H1 (cell line): ENCODE measurements at regions not wholly inside any gene's neighbourhood (a gene's known extent, or its start where the extent isn't known, plus 50 kb on each side); places are given as distances from the start of the nearest gene placed in this dataset.
A peak's percentile ranks its signal among the peaks of the same experiment; 100 is the strongest.

Experiments
- CTCF ChIA-PET: fragments of 300-600 bp; sonication (Branson Sonifier 250); formaldehyde crosslinking; loops from one replicate; lab custom pipeline; 2021; ENCODE audit not compliant: partially characterized antibody; lab: Charles Lee
- POLR2A ChIA-PET: fragments of 300-600 bp; sonication (Branson Sonifier 250); formaldehyde crosslinking; loops from one replicate; lab custom pipeline; 2021; ENCODE audit warnings: inconsistent platforms; ENCODE audit not compliant: partially characterized antibody; lab: Charles Lee
- DNase-seq, 2 experiments: peaks; one replicate each; pipeline versions ENCODE4 v3.0.0 to v3.0.0-alpha.2; 2010 to 2022; ENCODE audit warnings: low spot score in 2 of 2, low read depth in 1 of 2, mixed read lengths in 1 of 2
- FAIRE-seq: peaks from 2 replicates; lab custom pipeline; 2011; peaks lifted over from hg19 to GRCh38; lab: Jason Lieb, UNC
- H2AFZ ChIP-seq: 2 replicates; pipeline ENCODE4 v1.8.1; 2012; ENCODE audit warnings: low read length, inconsistent platforms
- H2AK5ac ChIP-seq: 2 replicates; pipeline ENCODE4 v1.6.1; 2013; ENCODE audit warnings: low read depth, low read length
- H2BK120ac ChIP-seq: replicated peaks from 2 replicates; pipeline ENCODE3; 2013; ENCODE audit warnings: low read depth, low read length, inconsistent platforms
- H2BK12ac ChIP-seq: 2 replicates; pipeline ENCODE4 v1.6.1; 2013; ENCODE audit warnings: low read depth, low read length
- H2BK15ac ChIP-seq: 2 replicates; pipeline ENCODE4 v1.6.1; 2013; ENCODE audit warnings: low read length
- H2BK20ac ChIP-seq: 2 replicates; pipeline ENCODE4 v1.6.1; 2013; ENCODE audit warnings: low read length
- H2BK5ac ChIP-seq: 2 replicates; pipeline ENCODE4 v1.6.1; 2013; ENCODE audit warnings: low read depth, low read length
- H3K14ac ChIP-seq: 2 replicates; pipeline ENCODE4 v1.6.1; 2013; ENCODE audit warnings: inconsistent platforms; ENCODE audit not compliant: insufficient read length
- H3K18ac ChIP-seq: 2 replicates; pipeline ENCODE4 v1.6.1; 2013; ENCODE audit warnings: low read length; ENCODE audit errors: extremely low read depth
- H3K23ac ChIP-seq: 2 replicates; pipeline ENCODE4 v1.6.1; 2013; ENCODE audit warnings: inconsistent platforms; ENCODE audit not compliant: insufficient read length
- H3K23me2 ChIP-seq: 2 replicates; pipeline ENCODE4 v1.6.1; 2013; ENCODE audit warnings: low read depth, low read length
- H3K27ac ChIP-seq: 2 replicates; pipeline ENCODE4 v1.6.1; 2011; ENCODE audit warnings: low read depth, low read length, inconsistent platforms
- H3K27me3 ChIP-seq, 4 experiments: replicated peaks in 1 of 4; 1 replicate in 1 of 4; 2 replicates in 3 of 4; pipeline versions ENCODE4 v1.6.1 to v1.8.1; 2011 to 2013; ENCODE audit warnings: low read length in 3 of 4, mild to moderate bottlenecking in 3 of 4, inconsistent platforms in 2 of 4, mixed read lengths in 2 of 4, moderate library complexity in 1 of 4; ENCODE audit not compliant: control insufficient read depth in 3 of 4, insufficient read depth in 3 of 4; ENCODE audit errors: extremely low read depth in 1 of 4
- H3K36me3 ChIP-seq, 4 experiments: 2 replicates each; pipeline versions ENCODE4 v1.6.1 to v1.8.1; 2011 to 2013; ENCODE audit warnings: mild to moderate bottlenecking in 4 of 4, low read length in 3 of 4, moderate library complexity in 2 of 4, control low read depth in 1 of 4, inconsistent platforms in 1 of 4; ENCODE audit not compliant: insufficient read depth in 4 of 4, control insufficient read depth in 2 of 4
- H3K4ac ChIP-seq: replicated peaks from 2 replicates; pipeline ENCODE3; 2013; ENCODE audit warnings: low read length, low read depth, mixed read lengths, inconsistent platforms; ENCODE audit not compliant: insufficient read length
- H3K4me1 ChIP-seq, 4 experiments: replicated peaks in 1 of 4; 1 replicate in 1 of 4; 2 replicates in 3 of 4; pipeline versions ENCODE4 v1.6.1 to v1.8.1; 2011 to 2013; ENCODE audit warnings: low read length in 3 of 4, inconsistent platforms in 2 of 4, mixed read lengths in 1 of 4; ENCODE audit not compliant: insufficient read depth in 4 of 4, control insufficient read depth in 3 of 4
- H3K4me2 ChIP-seq, 2 experiments: 2 replicates each; pipeline versions ENCODE4 v1.6.1 to v1.8.1; 2011 to 2013; ENCODE audit warnings: low read depth in 2 of 2, low read length in 2 of 2, control low read depth in 1 of 2, inconsistent platforms in 1 of 2, mild to moderate bottlenecking in 1 of 2; ENCODE audit not compliant: insufficient read depth in 1 of 2
- H3K4me3 ChIP-seq, 4 experiments: fragments of 200-600, 300-600 bp in 1 of 4; sonication (generic), shearing (Covaris generic), sonication (Bioruptor Twin) in 1 of 4; 2 replicates each; pipeline versions ENCODE4 v1.5.1 to v1.8.1; 2011 to 2016; ENCODE audit warnings: low read length in 4 of 4, low read depth in 3 of 4, control low read depth in 2 of 4, inconsistent platforms in 2 of 4, mild to moderate bottlenecking in 2 of 4, mixed read lengths in 1 of 4, moderate library complexity in 1 of 4; ENCODE audit not compliant: insufficient read depth in 2 of 4; ENCODE audit errors: extremely low read depth in 1 of 4
- H3K56ac ChIP-seq: replicated peaks from 2 replicates; pipeline ENCODE3; 2013; ENCODE audit warnings: low read depth, mild to moderate bottlenecking, mixed read lengths, low read length, inconsistent platforms; ENCODE audit not compliant: insufficient read length
- H3K79me1 ChIP-seq: 2 replicates; pipeline ENCODE4 v1.6.1; 2013; ENCODE audit warnings: low read depth, low read length, control low read depth
- H3K79me2 ChIP-seq, 2 experiments: 2 replicates each; pipeline versions ENCODE4 v1.6.1 to v1.8.1; 2012 to 2013; ENCODE audit warnings: low read length in 2 of 2, mild to moderate bottlenecking in 2 of 2, inconsistent platforms in 1 of 2; ENCODE audit not compliant: insufficient read depth in 2 of 2, control insufficient read depth in 1 of 2
- H3K9ac ChIP-seq, 4 experiments: replicated peaks in 1 of 4; 1 replicate in 1 of 4; 2 replicates in 3 of 4; pipeline versions ENCODE4 v1.6.1 to v1.8.1; 2011 to 2013; ENCODE audit warnings: low read depth in 3 of 4, low read length in 3 of 4, control low read depth in 2 of 4, mild to moderate bottlenecking in 2 of 4, moderate library complexity in 2 of 4, inconsistent platforms in 1 of 4; ENCODE audit errors: extremely low read depth in 1 of 4
- H3K9me3 ChIP-seq, 2 experiments: 2 replicates each; pipeline versions ENCODE4 v1.6.1 to v1.8.1; 2012 to 2013; ENCODE audit warnings: mild to moderate bottlenecking in 2 of 2, moderate library complexity in 2 of 2, control low read depth in 1 of 2, inconsistent platforms in 1 of 2, low read depth in 1 of 2, low read length in 1 of 2, mixed read lengths in 1 of 2; ENCODE audit not compliant: insufficient read depth in 2 of 2
- H4K20me1 ChIP-seq, 2 experiments: replicated peaks in 1 of 2; 2 replicates each; pipeline versions ENCODE3 to v1.8.1; 2011 to 2013; ENCODE audit warnings: inconsistent platforms in 2 of 2, low read length in 2 of 2, mild to moderate bottlenecking in 1 of 2; ENCODE audit not compliant: insufficient read depth in 2 of 2, control insufficient read depth in 1 of 2
- H4K5ac ChIP-seq: 2 replicates; pipeline ENCODE4 v1.6.1; 2013; ENCODE audit warnings: low read length, low read depth, mixed read lengths, inconsistent platforms; ENCODE audit not compliant: insufficient read length
- H4K8ac ChIP-seq: 2 replicates; pipeline ENCODE4 v1.8.0; 2013; ENCODE audit warnings: mild to moderate bottlenecking, moderate library complexity, low read length, inconsistent platforms; ENCODE audit not compliant: insufficient read depth; ENCODE audit errors: extremely low read depth
- H4K91ac ChIP-seq: replicated peaks from 2 replicates; pipeline ENCODE3; 2013; ENCODE audit warnings: low read length, mixed read lengths, inconsistent platforms; ENCODE audit not compliant: insufficient read length
- GTF2F1 ChIP-seq: IDR thresholded peaks from 2 replicates; pipeline ENCODE4 v1.6.1; 2012; ENCODE audit warnings: low read depth, low read length, improper control_type of control experiment, borderline replicate concordance
- MAFK ChIP-seq: IDR thresholded peaks from 2 replicates; pipeline ENCODE4 v1.6.1; 2012; ENCODE audit warnings: low read depth, mild to moderate bottlenecking, improper control_type of control experiment, low read length
- SIN3A ChIP-seq, 2 experiments: IDR thresholded peaks in 1 of 2; conservative IDR thresholded peaks in 1 of 2; 2 replicates each; pipeline ENCODE4 v1.6.1; 2011 to 2012; ENCODE audit warnings: low read length in 2 of 2, improper control_type of control experiment in 1 of 2, low read depth in 1 of 2, mild to moderate bottlenecking in 1 of 2
- SIRT6 ChIP-seq: IDR thresholded peaks from one replicate; pipeline ENCODE4 v1.7.1; 2012; ENCODE audit warnings: low read length, inconsistent platforms
- TEAD4 ChIP-seq: IDR thresholded peaks from 2 replicates; pipeline ENCODE4 v1.6.1; 2012; ENCODE audit warnings: low read depth, low read length, inconsistent platforms, mixed read lengths
- WGBS, 2 experiments: shearing (Covaris generic) in 1 of 2; methylation state at CpG; one replicate each; pipeline versions ENCODE4 v1.1.6 to v1.1.7; 2013 to 2015; ENCODE audit warnings: low lambda C conversion rate in 2 of 2, mixed read lengths in 2 of 2, inconsistent platforms in 1 of 2, low coverage in 1 of 2, missing lambda C conversion rate in 1 of 2; ENCODE audit not compliant: insufficient replicate concordance in 2 of 2, insufficient coverage in 1 of 2, insufficient read length in 1 of 2; ENCODE audit errors: extremely low coverage in 1 of 2, missing lambda C conversion rate in 1 of 2; 5-methylcytosine and 5-hydroxymethylcytosine counted together
- TF ChIP-seq, protein P1 (sequence below), 3 experiments: IDR thresholded peaks; 1 replicate in 2 of 3; 2 replicates in 1 of 3; pipeline versions ENCODE4 v1.5.1 to v1.6.1; 2011; ENCODE audit warnings: low read length in 3 of 3, mild to moderate bottlenecking in 3 of 3, inconsistent platforms in 2 of 3, low read depth in 1 of 3, moderate library complexity in 1 of 3; ENCODE audit not compliant: insufficient read depth in 1 of 3; ENCODE audit errors: control extremely low read depth in 1 of 3

DNA sequence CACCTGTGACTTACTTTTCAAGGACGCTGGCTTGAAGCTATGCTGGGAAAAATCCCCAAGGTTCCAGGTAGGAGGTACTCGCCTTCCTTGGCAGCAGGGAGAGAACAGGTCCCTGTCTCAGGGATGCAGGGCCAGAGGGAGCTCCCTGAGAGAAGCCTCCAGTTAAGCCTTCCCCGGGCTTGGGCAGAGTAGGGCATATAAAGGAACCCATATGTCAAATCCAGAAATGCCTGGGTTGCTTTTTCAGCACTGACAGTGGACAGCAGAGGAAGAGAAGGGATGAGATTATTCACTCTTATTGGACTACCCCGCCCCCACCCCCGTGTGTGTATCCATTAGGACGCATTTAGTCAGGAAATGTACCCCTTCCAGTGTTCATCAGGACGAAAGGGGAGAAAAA lies 89.3 kb upstream of the TEX51 start:
- FAIRE-seq = no peak
- DNase-seq = no peak
- H3K4ac ChIP-seq = no peak overlapping the region
- H3K79me1 ChIP-seq = no peaks in the 10 kb centered on the region
- no peaks in the 10 kb centered on the region for H3K23me2 ChIP-seq
- H3K14ac ChIP-seq = no peak overlapping the region
- H2AFZ ChIP-seq = no peak overlapping the region
- no peak overlapping the region for H4K91ac ChIP-seq
- H4K8ac ChIP-seq = no peak overlapping the region
- H3K9ac ChIP-seq = no peak overlapping the region
- peaks cover 0 to 2% (median 0%) of the 10 kb centered on the region in 4 experiments; a peak in 1 of 7 replicates for H3K4me1 ChIP-seq
- no peak overlapping the region for H3K23ac ChIP-seq
- H3K4me2 ChIP-seq = no peak overlapping the region; a peak in 1 of 4 replicates
- peaks cover 0 to 3% of the 10 kb centered on the region in 2 experiments; a peak in 1 of 4 replicates for H3K9me3 ChIP-seq
- no peak overlapping the region for H2BK15ac ChIP-seq
- no peaks in the 10 kb centered on the region for H3K36me3 ChIP-seq
- H2BK12ac ChIP-seq = no peak overlapping the region
- no peak overlapping the region for H3K4me3 ChIP-seq
- H2AK5ac ChIP-seq = no peak overlapping the region
- H4K20me1 ChIP-seq = no peaks in the 10 kb centered on the region
- CTCF ChIA-PET = interaction anchor here (0.6 to 0.7 kb wide), 3 partner anchors 29 to 133 kb away, joined by 3 to 5 read pairs (median 3); no protein-coding TSS in a partner anchor
- TF ChIP-seq SIRT6 (no peak), MAFK (no peak), GTF2F1 (no peak), TEAD4 (no peak), SIN3A (conservative IDR thresholded peaks at IDR 0.05 in 1 of 2, IDR thresholded peaks at IDR 0.05 in 1 of 2; ENCODE audit: low read depth in 1 of 2, low read length in 2 of 2) (0 out of 4 replicates have a peak, but pooled peaks of 1 of the 2 experiments have one; percentile 40)
- TF ChIP-seq, protein P1, sequence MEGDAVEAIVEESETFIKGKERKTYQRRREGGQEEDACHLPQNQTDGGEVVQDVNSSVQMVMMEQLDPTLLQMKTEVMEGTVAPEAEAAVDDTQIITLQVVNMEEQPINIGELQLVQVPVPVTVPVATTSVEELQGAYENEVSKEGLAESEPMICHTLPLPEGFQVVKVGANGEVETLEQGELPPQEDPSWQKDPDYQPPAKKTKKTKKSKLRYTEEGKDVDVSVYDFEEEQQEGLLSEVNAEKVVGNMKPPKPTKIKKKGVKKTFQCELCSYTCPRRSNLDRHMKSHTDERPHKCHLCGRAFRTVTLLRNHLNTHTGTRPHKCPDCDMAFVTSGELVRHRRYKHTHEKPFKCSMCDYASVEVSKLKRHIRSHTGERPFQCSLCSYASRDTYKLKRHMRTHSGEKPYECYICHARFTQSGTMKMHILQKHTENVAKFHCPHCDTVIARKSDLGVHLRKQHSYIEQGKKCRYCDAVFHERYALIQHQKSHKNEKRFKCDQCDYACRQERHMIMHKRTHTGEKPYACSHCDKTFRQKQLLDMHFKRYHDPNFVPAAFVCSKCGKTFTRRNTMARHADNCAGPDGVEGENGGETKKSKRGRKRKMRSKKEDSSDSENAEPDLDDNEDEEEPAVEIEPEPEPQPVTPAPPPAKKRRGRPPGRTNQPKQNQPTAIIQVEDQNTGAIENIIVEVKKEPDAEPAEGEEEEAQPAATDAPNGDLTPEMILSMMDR (IDR thresholded peaks at IDR 0.05; ENCODE audit: control extremely low read depth in 1 of 3, insufficient read depth in 1 of 3, low read depth in 1 of 3, low read length in 3 of 3) = no peak
- POLR2A ChIA-PET = no interaction called here
- no peak overlapping the region for H3K18ac ChIP-seq
- no peak overlapping the region for H4K5ac ChIP-seq
- H2BK120ac ChIP-seq = no peak overlapping the region
- 67% methylated on average over 4 of the region's 7 CpGs; no CpG with 5 or more reads in 1 of the 2 experiments for WGBS, 2 experiments
- no peak overlapping the region for H2BK5ac ChIP-seq
- no peak overlapping the region for H2BK20ac ChIP-seq
- H3K27ac ChIP-seq = no peak overlapping the region
- no peaks in the 10 kb centered on the region for H3K27me3 ChIP-seq
- no peaks in the 10 kb centered on the region for H3K79me2 ChIP-seq
- no peak overlapping the region for H3K56ac ChIP-seq
